H9 (cell line): ENCODE measurements at regions not wholly inside any gene's neighbourhood (a gene's known extent, or its start where the extent isn't known, plus 50 kb on each side); places are given as distances from the start of the nearest gene placed in this dataset.

Source experiments
- DNase-seq: peaks from one replicate; pipeline ENCODE4 v3.0.0-alpha.2; 2017
- H2AFZ ChIP-seq: one replicate; pipeline ENCODE4 v1.6.1; 2013; ENCODE audit warnings: mild to moderate bottlenecking, low read length, control low read depth, moderate library complexity
- H2AK5ac ChIP-seq: 2 replicates; pipeline ENCODE4 v1.6.1; 2013; ENCODE audit warnings: low read length, control low read depth, mixed read lengths; ENCODE audit not compliant: insufficient read length
- H2BK120ac ChIP-seq: one replicate; pipeline ENCODE4 v1.6.1; 2013; ENCODE audit warnings: low read depth, mild to moderate bottlenecking, low read length, control low read depth, inconsistent platforms; ENCODE audit not compliant: poor library complexity, severe bottlenecking
- H2BK12ac ChIP-seq: 2 replicates; pipeline ENCODE4 v1.6.1; 2013; ENCODE audit warnings: low read length, control low read depth, mixed read lengths, low read depth; ENCODE audit not compliant: insufficient read length
- H2BK15ac ChIP-seq: 2 replicates; pipeline ENCODE4 v1.6.1; 2013; ENCODE audit warnings: low read depth, low read length, control low read depth
- H2BK20ac ChIP-seq: one replicate; pipeline ENCODE4 v1.6.1; 2013; ENCODE audit warnings: low read depth, mild to moderate bottlenecking, low read length, control low read depth, inconsistent platforms; ENCODE audit not compliant: poor library complexity, severe bottlenecking
- H2BK5ac ChIP-seq: 2 replicates; pipeline ENCODE4 v1.6.1; 2013; ENCODE audit warnings: low read length, control low read depth, mixed read lengths; ENCODE audit not compliant: insufficient read length
- H3K14ac ChIP-seq: 2 replicates; pipeline ENCODE4 v1.6.1; 2013; ENCODE audit warnings: low read length, control low read depth; ENCODE audit not compliant: insufficient read depth
- H3K18ac ChIP-seq: 2 replicates; pipeline ENCODE4 v1.6.1; 2013; ENCODE audit warnings: low read depth, mild to moderate bottlenecking, mixed read lengths, low read length, control low read depth; ENCODE audit not compliant: insufficient read length
- H3K23ac ChIP-seq: 2 replicates; pipeline ENCODE4 v1.6.1; 2013; ENCODE audit warnings: low read length, control low read depth, mixed read lengths, low read depth; ENCODE audit not compliant: insufficient read length
- H3K23me2 ChIP-seq: 2 replicates; pipeline ENCODE4 v1.6.1; 2013; ENCODE audit warnings: low read depth, mild to moderate bottlenecking, mixed read lengths, low read length, control low read depth; ENCODE audit not compliant: insufficient read length, poor library complexity, severe bottlenecking
- H3K27ac ChIP-seq: 2 replicates; pipeline ENCODE4 v1.5.1; 2013; ENCODE audit warnings: low read length, control low read depth, mixed read lengths, low read depth; ENCODE audit not compliant: insufficient read length
- H3K27me3 ChIP-seq: 2 replicates; pipeline ENCODE4 v1.6.1; 2013; ENCODE audit warnings: low read length, control low read depth, inconsistent platforms; ENCODE audit not compliant: insufficient read depth
- H3K4ac ChIP-seq: 2 replicates; pipeline ENCODE4 v1.6.1; 2013; ENCODE audit warnings: low read depth, mild to moderate bottlenecking, control low read depth, inconsistent platforms, low read length, moderate library complexity
- H3K4me1 ChIP-seq: 2 replicates; pipeline ENCODE4 v1.6.1; 2013; ENCODE audit warnings: low read length, control low read depth, inconsistent platforms; ENCODE audit not compliant: insufficient read depth
- H3K4me2 ChIP-seq: 2 replicates; pipeline ENCODE4 v1.6.1; 2013; ENCODE audit warnings: low read length, control low read depth, mixed read lengths; ENCODE audit not compliant: insufficient read length, insufficient read depth
- H3K56ac ChIP-seq: 2 replicates; pipeline ENCODE4 v1.6.1; 2013; ENCODE audit warnings: low read depth, mild to moderate bottlenecking, mixed read lengths, low read length, control low read depth; ENCODE audit not compliant: insufficient read length
- H3K79me1 ChIP-seq: 2 replicates; pipeline ENCODE4 v1.6.1; 2013; ENCODE audit warnings: low read depth, mild to moderate bottlenecking, moderate library complexity, low read length, control low read depth, inconsistent platforms; ENCODE audit not compliant: insufficient read depth, poor library complexity, severe bottlenecking
- H3K79me2 ChIP-seq: 2 replicates; pipeline ENCODE4 v1.6.1; 2013; ENCODE audit warnings: low read length, control low read depth, inconsistent platforms; ENCODE audit not compliant: insufficient read depth
- H3K9ac ChIP-seq: 2 replicates; pipeline ENCODE4 v1.6.1; 2013; ENCODE audit warnings: low read length, control low read depth, mixed read lengths; ENCODE audit not compliant: insufficient read length; ENCODE audit errors: extremely low read depth
- H3K9me3 ChIP-seq: one replicate; pipeline ENCODE4 v1.6.1; 2013; ENCODE audit warnings: low read depth, low read length, inconsistent platforms; ENCODE audit not compliant: control insufficient read depth
- H3T11ph ChIP-seq: one replicate; pipeline ENCODE4 v1.6.1; 2013; ENCODE audit warnings: mild to moderate bottlenecking, low read length, control low read depth, inconsistent platforms
- H4K20me1 ChIP-seq: one replicate; pipeline ENCODE4 v1.6.1; 2013; ENCODE audit not compliant: control insufficient read depth, insufficient read length, insufficient read depth
- H4K5ac ChIP-seq: 2 replicates; pipeline ENCODE4 v1.6.1; 2013; ENCODE audit warnings: low read depth, mild to moderate bottlenecking, mixed read lengths, low read length, control low read depth; ENCODE audit not compliant: insufficient read length
- H4K8ac ChIP-seq: replicated peaks from 2 replicates; pipeline ENCODE4 v1.6.1; 2013; ENCODE audit warnings: low read length, control low read depth, mixed read lengths, low read depth; ENCODE audit not compliant: insufficient read length
- H4K91ac ChIP-seq: 2 replicates; pipeline ENCODE4 v1.6.1; 2013; ENCODE audit warnings: low read depth, mild to moderate bottlenecking, moderate library complexity, mixed read lengths, low read length, control low read depth; ENCODE audit not compliant: insufficient read length
- H3K27ac Mint-ChIP-seq, 3 experiments: 2 replicates in 2 of 3; 3 replicates in 1 of 3; pipeline ENCODE4 v1.8.0; 2020 to 2021; ENCODE audit warnings: mixed read lengths in 3 of 3, mild to moderate bottlenecking in 1 of 3, moderate library complexity in 1 of 3
- H3K27me3 Mint-ChIP-seq: 2 replicates; pipeline ENCODE4 v1.8.0; 2021; ENCODE audit warnings: low read depth, mild to moderate bottlenecking, moderate library complexity, mixed read lengths
- H3K36me3 Mint-ChIP-seq, 3 experiments: 2 replicates in 2 of 3; 3 replicates in 1 of 3; pipeline ENCODE4 v1.8.0; 2020 to 2021; ENCODE audit warnings: low read depth in 3 of 3, mixed read lengths in 3 of 3; ENCODE audit not compliant: insufficient read depth in 1 of 3
- H3K4me1 Mint-ChIP-seq, 2 experiments: 2 replicates each; pipeline ENCODE4 v1.8.0; 2020; ENCODE audit warnings: mixed read lengths in 2 of 2
- H3K4me3 Mint-ChIP-seq, 2 experiments: 2 replicates in 1 of 2; 3 replicates in 1 of 2; pipeline ENCODE4 v1.8.0; 2020 to 2021; ENCODE audit warnings: mild to moderate bottlenecking in 2 of 2, mixed read lengths in 2 of 2, moderate library complexity in 1 of 2
- H3K9me3 Mint-ChIP-seq, 2 experiments: 2 replicates in 1 of 2; 3 replicates in 1 of 2; pipeline ENCODE4 v1.8.0; 2020; ENCODE audit warnings: mild to moderate bottlenecking in 2 of 2, mixed read lengths in 2 of 2, moderate library complexity in 1 of 2
- whole genome bisulfite sequencing: extraction: QIAGEN DNeasy Blood & Tissue Kit; methylation state at CpG from one replicate; pipeline ENCODE4 v1.1.7; 2013; ENCODE audit warnings: missing lambda C conversion rate, low lambda C conversion rate, mixed read lengths; ENCODE audit not compliant: insufficient read length; ENCODE audit errors: extremely low coverage; 5-methylcytosine and 5-hydroxymethylcytosine counted together
- TF ChIP-seq, protein P1 (sequence below): fragments of 200-600 bp; sonication (generic); conservative IDR thresholded peaks from 3 replicates; pipeline ENCODE4 v1.8.0; 2021; ENCODE audit warnings: antibody characterized with exemption, mild to moderate bottlenecking

DNA sequence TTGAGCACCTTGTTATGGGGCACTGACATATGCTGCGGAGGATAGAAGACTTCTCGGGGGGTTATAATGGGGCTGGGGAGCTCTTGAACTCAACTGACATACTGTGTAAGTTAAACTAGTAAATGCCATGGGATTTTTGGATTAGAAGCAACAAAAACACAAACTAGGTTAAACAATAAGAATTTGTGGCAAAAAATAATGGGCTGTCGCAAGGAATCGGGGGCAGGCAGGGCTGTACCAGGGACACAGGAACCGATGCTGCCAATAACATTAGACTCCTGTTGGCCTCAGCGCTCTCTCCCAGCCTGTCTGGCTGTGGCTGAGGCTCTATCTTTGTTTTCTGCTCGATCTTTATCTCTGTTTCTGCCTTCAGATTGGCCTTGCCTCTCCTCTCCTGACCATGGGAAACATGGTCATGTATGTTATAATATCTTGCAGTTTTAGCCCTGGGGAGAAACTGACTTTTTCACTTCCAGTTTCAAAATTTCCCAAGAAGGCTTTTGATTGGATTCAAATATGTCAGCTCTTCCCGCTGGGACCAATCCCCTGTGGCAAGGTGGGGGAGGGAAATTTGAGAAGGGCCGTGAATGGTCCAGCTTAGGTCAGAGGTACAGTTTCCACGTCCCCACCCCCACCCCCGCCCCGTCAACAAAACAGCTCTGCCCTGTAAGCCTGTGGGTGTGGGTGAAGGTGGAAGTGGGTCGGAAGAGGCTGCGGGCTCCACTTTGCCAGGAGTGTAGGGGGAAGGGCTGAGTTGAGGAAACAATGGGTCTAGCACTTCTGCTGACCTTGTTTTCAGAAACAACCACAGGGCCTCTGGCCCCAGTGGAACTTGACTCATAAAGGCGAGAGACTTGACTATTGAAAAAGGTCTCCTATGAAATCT is 161.1 kb upstream of the TBL1XR1 start:
- peak overlapping the region; percentile 53 to 72 for H3K4me3 Mint-ChIP-seq
- no peaks in the 10 kb centered on the region; a peak in 2 of 5 replicates for H3K9me3 Mint-ChIP-seq
- H3K27ac Mint-ChIP-seq = peak overlapping the region; percentile 46 to 93 (median 82)
- Histone ChIP-seq H3K27me3 (no peaks in the 10 kb centered on the region), H3K9ac (no peak overlapping the region), H2BK15ac (no peak overlapping the region), H4K91ac (peak overlapping the region; percentile 56), H3K9me3 (no peaks in the 10 kb centered on the region), H3K14ac (peak overlapping the region; percentile 55; the same call in 1 of the 2 replicates), H3K4ac (no peak overlapping the region), H3K4me1 (peaks cover 7% of the 10 kb centered on the region; the same call in 1 of the 2 replicates), H2BK5ac (no peak overlapping the region), H2BK20ac (no peak overlapping the region), H3K23ac (no peak overlapping the region), H4K8ac (no peak overlapping the region), H4K20me1 (no peaks in the 10 kb centered on the region), H3K4me2 (peak overlapping the region; percentile 12), H3K27ac (no peak overlapping the region), H2BK120ac (no peak overlapping the region), H3K18ac (peak overlapping the region; percentile 86), H2AFZ (peak overlapping the region; percentile 40), H2BK12ac (no peak overlapping the region), H2AK5ac (no peak overlapping the region), H3T11ph (no peak overlapping the region), H3K23me2 (no peaks in the 10 kb centered on the region), H3K56ac (no peak overlapping the region), H4K5ac (no peak overlapping the region), H3K79me2 (no peaks in the 10 kb centered on the region), H3K79me1 (no peaks in the 10 kb centered on the region)
- no peaks in the 10 kb centered on the region; a peak in 1 of 7 replicates for H3K36me3 Mint-ChIP-seq
- H3K27me3 Mint-ChIP-seq = peaks cover 40% of the 10 kb centered on the region
- TF ChIP-seq, protein P1, sequence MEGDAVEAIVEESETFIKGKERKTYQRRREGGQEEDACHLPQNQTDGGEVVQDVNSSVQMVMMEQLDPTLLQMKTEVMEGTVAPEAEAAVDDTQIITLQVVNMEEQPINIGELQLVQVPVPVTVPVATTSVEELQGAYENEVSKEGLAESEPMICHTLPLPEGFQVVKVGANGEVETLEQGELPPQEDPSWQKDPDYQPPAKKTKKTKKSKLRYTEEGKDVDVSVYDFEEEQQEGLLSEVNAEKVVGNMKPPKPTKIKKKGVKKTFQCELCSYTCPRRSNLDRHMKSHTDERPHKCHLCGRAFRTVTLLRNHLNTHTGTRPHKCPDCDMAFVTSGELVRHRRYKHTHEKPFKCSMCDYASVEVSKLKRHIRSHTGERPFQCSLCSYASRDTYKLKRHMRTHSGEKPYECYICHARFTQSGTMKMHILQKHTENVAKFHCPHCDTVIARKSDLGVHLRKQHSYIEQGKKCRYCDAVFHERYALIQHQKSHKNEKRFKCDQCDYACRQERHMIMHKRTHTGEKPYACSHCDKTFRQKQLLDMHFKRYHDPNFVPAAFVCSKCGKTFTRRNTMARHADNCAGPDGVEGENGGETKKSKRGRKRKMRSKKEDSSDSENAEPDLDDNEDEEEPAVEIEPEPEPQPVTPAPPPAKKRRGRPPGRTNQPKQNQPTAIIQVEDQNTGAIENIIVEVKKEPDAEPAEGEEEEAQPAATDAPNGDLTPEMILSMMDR = no peak
- WGBS = no CpG with 5 or more reads among the region's 15 CpGs
- H3K4me1 Mint-ChIP-seq = peaks cover 43 to 49% of the 10 kb centered on the region in 2 experiments
- peak; percentile 75 for DNase-seq
